GM12878 (cell line): ENCODE measurements at regions not wholly inside any gene's neighbourhood (a gene's known extent, or its start where the extent isn't known, plus 50 kb on each side); places are given as distances from the start of the nearest gene placed in this dataset.

Source experiments
- ATAC-seq: fragments of 200-7000 bp; cut with Tn5 transposase; 3 replicates; pipeline ENCODE4 v1.9.1; 2020; ENCODE audit warnings: mild to moderate bottlenecking, moderate library complexity
- BruUV-seq: library from RNA; stranded (reverse); fragments of 400-500 nt; replicated peaks from 2 replicates; lab custom pipeline; 2021; lab: Mats Ljungman, UMichigan
- CTCF ChIA-PET: fragments of 300-600 bp; sonication (Branson Sonifier 250); formaldehyde crosslinking; extraction: SDS; loops from one replicate; lab custom pipeline; 2021; ENCODE audit warnings: inconsistent platforms; lab: Yijun Ruan, JAX
- POLR2A ChIA-PET: fragments of 350-600 bp; formaldehyde crosslinking; extraction: SDS; loops from one replicate; lab custom pipeline; 2021; ENCODE audit warnings: inconsistent platforms; lab: Charles Lee
- RAD21 ChIA-PET: fragments of 300-600 bp; sonication (Branson Sonifier 250); formaldehyde crosslinking; loops from one replicate; lab custom pipeline; 2023; ENCODE audit warnings: antibody characterized with exemption; ENCODE audit not compliant: unreplicated experiment; lab: Charles Lee
- SMC1A ChIA-PET: fragments of 300-600 bp; sonication (Branson Sonifier 250); formaldehyde crosslinking; loops from one replicate; lab custom pipeline; 2023; ENCODE audit not compliant: unreplicated experiment, uncharacterized antibody; lab: Charles Lee
- DNase-seq: peaks from one replicate; pipeline ENCODE4 v3.0.0-alpha.2; 2011; ENCODE audit warnings: low read depth, low spot score
- FAIRE-seq: peaks from 3 replicates; lab custom pipeline; 2011; peaks lifted over from hg19 to GRCh38; lab: Jason Lieb, UNC
- H2AFZ ChIP-seq: 2 replicates; pipeline ENCODE4 v1.6.0; 2011; ENCODE audit warnings: low read depth, low read length, control low read depth; ENCODE audit not compliant: control insufficient read depth
- H3K27ac ChIP-seq: 2 replicates; pipeline ENCODE4 v1.5.1; 2011; ENCODE audit warnings: control low read depth; ENCODE audit not compliant: control insufficient read depth, insufficient read depth
- H3K27me3 ChIP-seq, 2 experiments: replicated peaks in 1 of 2; 2 replicates each; pipeline versions ENCODE4 v1.6.0 to v1.6.1; 2011; ENCODE audit warnings: low read length in 1 of 2; ENCODE audit not compliant: control insufficient read depth in 2 of 2, insufficient read depth in 2 of 2
- H3K36me3 ChIP-seq, 2 experiments: 2 replicates each; pipeline ENCODE4 v1.5.1; 2011; ENCODE audit warnings: low read length in 1 of 2; ENCODE audit not compliant: control insufficient read depth in 2 of 2, insufficient read depth in 2 of 2
- H3K4me1 ChIP-seq: 2 replicates; pipeline ENCODE4 v1.6.1; 2011; ENCODE audit warnings: mild to moderate bottlenecking, low read length, moderate library complexity, mixed read lengths; ENCODE audit not compliant: control insufficient read depth, insufficient read depth
- H3K4me2 ChIP-seq: 2 replicates; pipeline ENCODE4 v1.6.0; 2011; ENCODE audit warnings: control low read depth; ENCODE audit not compliant: control insufficient read depth, insufficient read depth
- H3K4me3 ChIP-seq: fragments of 200-600 bp; sonication (generic); 2 replicates; pipeline ENCODE4 v1.5.1; 2016
- H3K79me2 ChIP-seq: 2 replicates; pipeline ENCODE4 v1.6.0; 2011; ENCODE audit warnings: low read length; ENCODE audit not compliant: control insufficient read depth, insufficient read depth
- H3K9ac ChIP-seq: 2 replicates; pipeline ENCODE4 v1.8.0; 2011; ENCODE audit warnings: low read length, control low read depth, mixed read lengths; ENCODE audit not compliant: control insufficient read depth, insufficient read depth
- H3K9me3 ChIP-seq: replicated peaks from 3 replicates; pipeline ENCODE4 v1.5.1; 2011; ENCODE audit warnings: mild to moderate bottlenecking, low read length; ENCODE audit not compliant: control insufficient read depth, insufficient read depth
- H4K20me1 ChIP-seq: 2 replicates; pipeline ENCODE4 v1.6.0; 2011; ENCODE audit not compliant: control insufficient read depth, insufficient read depth
- CREB1 ChIP-seq: IDR thresholded peaks from 2 replicates; pipeline ENCODE4 v1.6.1; 2012; ENCODE audit warnings: low read depth, mild to moderate bottlenecking, inconsistent platforms
- EED ChIP-seq: sonication (generic); IDR thresholded peaks from 2 replicates; pipeline ENCODE4 v1.6.1; 2016; ENCODE audit warnings: antibody characterized with exemption, low read depth
- EZH2 ChIP-seq: IDR thresholded peaks from 2 replicates; pipeline ENCODE4 v1.6.1; 2012; ENCODE audit warnings: low read depth, mild to moderate bottlenecking, control low read depth, inconsistent platforms, low read length, borderline replicate concordance; ENCODE audit not compliant: control insufficient read depth
- HSF1 ChIP-seq: fragments of 150-350 bp; IDR thresholded peaks from 2 replicates; pipeline ENCODE4 v1.6.1; 2014; ENCODE audit warnings: mild to moderate bottlenecking, low read depth, low read length
- KLF5 ChIP-seq: fragments of 450-650 bp; IDR thresholded peaks from 2 replicates; pipeline ENCODE4 v1.6.1; 2014; ENCODE audit warnings: mild to moderate bottlenecking; ENCODE audit not compliant: partially characterized antibody
- NR2F1 ChIP-seq: fragments of 450-650 bp; conservative IDR thresholded peaks from 2 replicates; pipeline ENCODE4 v1.6.1; 2017; ENCODE audit warnings: mild to moderate bottlenecking
- PBX3 ChIP-seq: IDR thresholded peaks from 2 replicates; pipeline ENCODE4 v1.6.1; 2011; ENCODE audit warnings: mild to moderate bottlenecking, low read depth, low read length, moderate library complexity; ENCODE audit not compliant: insufficient replicate concordance
- SMARCA5 ChIP-seq: fragments of 450-650 bp; IDR thresholded peaks from 2 replicates; pipeline ENCODE4 v1.6.1; 2017; ENCODE audit warnings: mild to moderate bottlenecking
- TCF12 ChIP-seq: IDR thresholded peaks from 2 replicates; pipeline ENCODE4 v1.6.1; 2011; ENCODE audit warnings: low read depth, mild to moderate bottlenecking, low read length
- ZNF622 ChIP-seq: fragments of 450-650 bp; IDR thresholded peaks from 2 replicates; pipeline ENCODE4 v1.6.1; 2017; ENCODE audit warnings: mild to moderate bottlenecking, inconsistent platforms
- WGBS: methylation state at CpG from one replicate; pipeline ENCODE4 v1.1.6; 2016; ENCODE audit warnings: low lambda C conversion rate; ENCODE audit not compliant: insufficient replicate concordance, insufficient coverage; ENCODE audit errors: missing lambda C conversion rate; 5-methylcytosine and 5-hydroxymethylcytosine counted together
- in situ Hi-C: fragments of 300-500 bp; cut with MboI; formaldehyde crosslinking; loops from 9 replicates; pipeline ENCODE4 v1.14.3; 2018; ENCODE audit warnings: mixed read lengths
- intact Hi-C: fragments of 100-400 bp; cut with micrococcal nuclease; formaldehyde crosslinking; loops from one replicate; pipeline ENCODE4 v1.14.2; 2022; ENCODE audit not compliant: unreplicated experiment

- no peaks in the 10 kb centered on the region for H3K36me3 ChIP-seq
- H3K9me3 ChIP-seq, result no peaks in the 10 kb centered on the region
- TF ChIP-seq EED (no peak), EZH2 (no peak), CREB1 (no peak)
- TF ChIP-seq, all 136 proteins: peak for 0
- 87% methylated on average over 9 of the region's 9 CpGs for WGBS
- RAD21 ChIA-PET, result no interaction called here
- in situ Hi-C loops (no loop called here), intact Hi-C loops (loop anchor here (5.0 kb wide), 1 partner anchor 50 kb away; no protein-coding TSS in a partner anchor)
- SMC1A ChIA-PET, result no interaction called here
- Histone ChIP-seq H3K27ac (no peak overlapping the region), H4K20me1 (no peaks in the 10 kb centered on the region), H3K4me2 (no peak overlapping the region), H2AFZ (no peak overlapping the region), H3K4me1 (peaks cover 30% of the 10 kb centered on the region), H3K9ac (no peak overlapping the region), H3K27me3 (peaks cover 0 to 2% of the 10 kb centered on the region in 2 experiments; a peak in 1 of 4 replicates), H3K79me2 (no peaks in the 10 kb centered on the region), H3K4me3 (no peak overlapping the region)
- FAIRE-seq (no peak), ATAC-seq (no peak), DNase-seq (no peak)
- CTCF ChIA-PET, result no interaction called here
- no TSS peak for BruUV-seq
- POLR2A ChIA-PET, result interaction anchor here (0.8 kb wide), 1 partner anchor 327 kb away, joined by 3 read pairs; no protein-coding TSS in a partner anchor
These were observed 94.4 kb upstream of the IER5L start for GRCh38 chr9:129272348-129273025.

GRCh38 chr9:129270903-129271431, 92.9 kb upstream of the IER5L start:
- FAIRE-seq (peak; percentile 89), ATAC-seq (peak; percentile 83), DNase-seq (peak; percentile 76)
- Histone ChIP-seq H3K9me3 (no peaks in the 10 kb centered on the region), H3K27me3 (peaks cover 0 to 2% of the 10 kb centered on the region in 2 experiments; a peak in 1 of 4 replicates), H3K4me2 (peak overlapping the region; percentile 79), H2AFZ (no peak overlapping the region; the same call in 1 of the 2 replicates), H3K4me3 (peak overlapping the region; percentile 18), H3K79me2 (no peaks in the 10 kb centered on the region), H3K27ac (peak overlapping the region; percentile 75), H3K36me3 (no peaks in the 10 kb centered on the region), H4K20me1 (no peaks in the 10 kb centered on the region), H3K4me1 (peaks cover 30% of the 10 kb centered on the region), H3K9ac (peak overlapping the region; percentile 54)
- in situ Hi-C loops, result no loop called here
- RAD21 ChIA-PET, result no interaction called here
- POLR2A ChIA-PET, result no interaction called here
- CTCF ChIA-PET, result interaction anchor here (0.8 kb wide), 1 partner anchor 354 kb away, joined by 3 read pairs; no protein-coding TSS in a partner anchor
- no TSS peak for BruUV-seq
- intact Hi-C loops, result loop anchor here (2.0 to 5.0 kb wide), 4 partner anchors 51 to 340 kb away; no protein-coding TSS in a partner anchor
- 0% methylated on average over 11 of the region's 11 CpGs for WGBS
- SMC1A ChIA-PET, result interaction anchor here (0.6 kb wide), 1 partner anchor 280 kb away, joined by 3 read pairs; no protein-coding TSS in a partner anchor
- TF ChIP-seq KLF5 (no peak), HSF1 (no peak), SMARCA5 (no peak), ZNF622 (no peak), EZH2 (no peak), NR2F1 (no peak; the same call in 1 of the 2 replicates), PBX3 (no peak), TCF12 (0 out of 2 replicates have a peak, but pooled peaks have one; percentile 26)
